Esophagus squamous epithelium (tissue), 4 donors: ENCODE measurements at regions not wholly inside any gene's neighbourhood (a gene's known extent, or its start where the extent isn't known, plus 50 kb on each side); places are given as distances from the start of the nearest gene placed in this dataset.

ENCODE experiments used
- POLR2A ChIP-seq, 4 donors: fragments of 450-650 bp; IDR thresholded peaks; one replicate each; pipeline ENCODE4 v1.6.1; 2017; ENCODE audit warnings: antibody characterized with exemption in 4 of 4, mild to moderate bottlenecking in 4 of 4, moderate library complexity in 3 of 4
- TF ChIP-seq, protein P1 (sequence below), 6 experiments: fragments of 450-650 bp in 4 of 6; fragments of 200-600 bp in 2 of 6; sonication (generic) in 2 of 6; IDR thresholded peaks; one replicate each; pipeline ENCODE4 v1.5.1; 2016 to 2019; ENCODE audit warnings: antibody characterized with exemption in 6 of 6, mild to moderate bottlenecking in 4 of 6, moderate library complexity in 4 of 6

DNA sequence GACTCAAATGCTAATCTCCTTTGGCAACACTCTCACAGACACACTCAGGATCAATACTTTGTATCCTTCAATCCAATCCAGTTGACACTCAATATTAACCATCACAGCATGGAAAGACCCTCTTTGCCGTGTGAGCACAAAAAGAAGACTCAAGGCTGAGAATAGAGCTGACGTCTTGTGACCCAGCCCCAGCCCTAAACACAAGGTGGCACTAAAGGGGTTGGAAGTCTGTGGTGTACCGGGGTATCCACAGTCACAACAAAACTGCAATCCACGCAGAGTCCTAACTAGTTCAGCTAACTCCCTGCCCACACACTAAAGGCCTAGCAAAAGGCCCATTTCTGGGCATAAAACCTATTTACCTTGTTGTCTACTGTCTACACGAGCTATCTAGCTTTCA, 200.1 kb downstream of the ACTR3B start:
- TF ChIP-seq, protein P1, sequence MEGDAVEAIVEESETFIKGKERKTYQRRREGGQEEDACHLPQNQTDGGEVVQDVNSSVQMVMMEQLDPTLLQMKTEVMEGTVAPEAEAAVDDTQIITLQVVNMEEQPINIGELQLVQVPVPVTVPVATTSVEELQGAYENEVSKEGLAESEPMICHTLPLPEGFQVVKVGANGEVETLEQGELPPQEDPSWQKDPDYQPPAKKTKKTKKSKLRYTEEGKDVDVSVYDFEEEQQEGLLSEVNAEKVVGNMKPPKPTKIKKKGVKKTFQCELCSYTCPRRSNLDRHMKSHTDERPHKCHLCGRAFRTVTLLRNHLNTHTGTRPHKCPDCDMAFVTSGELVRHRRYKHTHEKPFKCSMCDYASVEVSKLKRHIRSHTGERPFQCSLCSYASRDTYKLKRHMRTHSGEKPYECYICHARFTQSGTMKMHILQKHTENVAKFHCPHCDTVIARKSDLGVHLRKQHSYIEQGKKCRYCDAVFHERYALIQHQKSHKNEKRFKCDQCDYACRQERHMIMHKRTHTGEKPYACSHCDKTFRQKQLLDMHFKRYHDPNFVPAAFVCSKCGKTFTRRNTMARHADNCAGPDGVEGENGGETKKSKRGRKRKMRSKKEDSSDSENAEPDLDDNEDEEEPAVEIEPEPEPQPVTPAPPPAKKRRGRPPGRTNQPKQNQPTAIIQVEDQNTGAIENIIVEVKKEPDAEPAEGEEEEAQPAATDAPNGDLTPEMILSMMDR (IDR thresholded peaks at IDR 0.05): no peak
- no peak for TF ChIP-seq POLR2A (IDR thresholded peaks at IDR 0.05)
